ENCODE measurements at regions not wholly inside any gene's neighbourhood (a gene's known extent, or its start where the extent isn't known, plus 50 kb on each side); places are given as distances from the start of the nearest gene placed in this dataset.

DNA sequence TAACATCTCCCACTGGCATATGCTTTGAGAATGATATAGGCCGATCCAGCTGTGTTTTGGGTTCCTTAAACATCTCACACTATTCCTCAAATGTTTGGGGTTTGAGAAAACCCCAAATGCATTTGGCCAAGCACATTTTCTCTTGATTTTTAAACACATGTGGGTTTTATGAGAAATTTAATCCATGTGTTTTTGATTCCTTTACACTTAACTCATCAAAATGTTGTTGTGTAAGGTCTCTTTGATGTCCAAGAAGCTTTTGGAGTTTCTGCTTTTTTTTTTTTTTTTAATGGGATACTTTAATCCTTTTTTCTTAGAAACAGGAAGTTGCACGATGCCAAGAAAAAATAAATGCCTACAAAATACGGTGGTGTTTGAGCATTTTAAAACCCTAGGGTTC, 339.8 kb upstream of the TCF4 start:
- DNase-seq, result no peak
- 46 to 49% methylated on average over 3 of the region's 3 CpGs for WGBS, 2 donors

DNA sequence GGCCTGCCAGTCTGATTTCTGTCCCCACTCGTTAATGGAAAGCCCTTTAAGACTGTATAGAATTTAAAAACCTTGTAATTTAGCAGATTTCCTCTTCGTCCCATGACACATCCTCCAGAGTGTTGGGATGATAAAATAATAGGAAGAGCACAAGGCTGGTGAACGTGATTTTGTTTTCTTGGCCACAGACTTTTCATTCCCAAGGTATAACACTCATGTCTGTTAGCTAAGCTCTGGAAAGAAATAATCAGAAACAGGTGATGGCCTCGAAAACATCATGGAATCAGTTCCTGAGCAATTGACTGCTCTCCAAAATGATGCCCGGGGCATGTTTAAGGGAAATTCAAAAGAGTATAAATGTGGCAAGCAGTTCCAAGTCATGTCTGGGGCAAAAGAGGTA, 337.8 kb upstream of the TCF4 start:
- TF ChIP-seq POLR2AphosphoS5 (IDR thresholded peaks at IDR 0.05) (no peak), POLR2A (IDR thresholded peaks at IDR 0.05) (no peak), EP300 (IDR thresholded peaks at IDR 0.05) (no peak)
- TF ChIP-seq, protein P1, sequence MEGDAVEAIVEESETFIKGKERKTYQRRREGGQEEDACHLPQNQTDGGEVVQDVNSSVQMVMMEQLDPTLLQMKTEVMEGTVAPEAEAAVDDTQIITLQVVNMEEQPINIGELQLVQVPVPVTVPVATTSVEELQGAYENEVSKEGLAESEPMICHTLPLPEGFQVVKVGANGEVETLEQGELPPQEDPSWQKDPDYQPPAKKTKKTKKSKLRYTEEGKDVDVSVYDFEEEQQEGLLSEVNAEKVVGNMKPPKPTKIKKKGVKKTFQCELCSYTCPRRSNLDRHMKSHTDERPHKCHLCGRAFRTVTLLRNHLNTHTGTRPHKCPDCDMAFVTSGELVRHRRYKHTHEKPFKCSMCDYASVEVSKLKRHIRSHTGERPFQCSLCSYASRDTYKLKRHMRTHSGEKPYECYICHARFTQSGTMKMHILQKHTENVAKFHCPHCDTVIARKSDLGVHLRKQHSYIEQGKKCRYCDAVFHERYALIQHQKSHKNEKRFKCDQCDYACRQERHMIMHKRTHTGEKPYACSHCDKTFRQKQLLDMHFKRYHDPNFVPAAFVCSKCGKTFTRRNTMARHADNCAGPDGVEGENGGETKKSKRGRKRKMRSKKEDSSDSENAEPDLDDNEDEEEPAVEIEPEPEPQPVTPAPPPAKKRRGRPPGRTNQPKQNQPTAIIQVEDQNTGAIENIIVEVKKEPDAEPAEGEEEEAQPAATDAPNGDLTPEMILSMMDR (IDR thresholded peaks at IDR 0.05), result no peak
- H3K27me3 ChIP-seq, result no peaks in the 10 kb centered on the region
- no peak for ATAC-seq (ENCODE audit: low FRiP score in 2 of 2)
- H3K4me3 ChIP-seq, result no peak overlapping the region
- no peaks in the 10 kb centered on the region for H3K4me1 ChIP-seq
- H3K36me3 ChIP-seq, result no peaks in the 10 kb centered on the region
- H3K9me3 ChIP-seq, result no peaks in the 10 kb centered on the region
- DNase-seq, result no peak
- H3K27ac ChIP-seq, result no peak overlapping the region
- WGBS, 2 donors, result 87 to 90% methylated on average over 5 of the region's 5 CpGs

More for the DNA sequence above, 339.8 kb upstream of the TCF4 start:
- Histone ChIP-seq H3K27me3 (no peaks in the 10 kb centered on the region), H3K27ac (no peak overlapping the region), H3K4me3 (no peak overlapping the region), H3K36me3 (no peaks in the 10 kb centered on the region), H3K9me3 (no peaks in the 10 kb centered on the region), H3K4me1 (no peaks in the 10 kb centered on the region)
- no peak for ATAC-seq (ENCODE audit: low FRiP score in 2 of 2)
- TF ChIP-seq, protein P1 (IDR thresholded peaks at IDR 0.05), result no peak
- no peak for TF ChIP-seq EP300 (IDR thresholded peaks at IDR 0.05)
- no peak for TF ChIP-seq POLR2A (IDR thresholded peaks at IDR 0.05)
- TF ChIP-seq POLR2AphosphoS5 (IDR thresholded peaks at IDR 0.05), result no peak

DNA sequence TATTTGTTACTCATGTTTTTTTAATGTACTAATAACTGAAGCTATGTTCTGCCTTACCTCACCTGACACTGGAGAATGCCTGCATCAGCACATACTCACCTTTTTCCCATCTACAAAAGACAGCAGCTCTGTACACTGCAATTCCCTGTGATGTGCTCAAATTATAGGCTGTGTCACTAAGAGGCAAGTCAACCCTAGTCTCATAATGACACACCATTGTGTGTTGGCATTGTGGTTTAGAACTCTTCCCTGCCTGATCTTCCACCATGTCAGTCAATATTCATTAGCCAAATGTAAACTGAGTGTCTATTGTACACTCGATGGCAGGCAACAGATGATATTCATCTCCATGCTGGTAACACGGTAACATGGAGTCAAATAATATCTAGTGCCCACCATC, 332.1 kb upstream of the TCF4 start:
- H3K27me3 ChIP-seq, result no peaks in the 10 kb centered on the region
- H3K27ac ChIP-seq, result no peak overlapping the region
- WGBS, 2 donors, result 86 to 91% methylated on average over 2 of the region's 2 CpGs
- DNase-seq (no peak), ATAC-seq (ENCODE audit: low FRiP score in 2 of 2) (no peak)
- no peaks in the 10 kb centered on the region for H3K36me3 ChIP-seq
- no peaks in the 10 kb centered on the region for H3K4me1 ChIP-seq
- no peak overlapping the region for H3K4me3 ChIP-seq
- H3K9me3 ChIP-seq, result no peaks in the 10 kb centered on the region
- no peak for TF ChIP-seq EP300 (IDR thresholded peaks at IDR 0.05)
- no peak for TF ChIP-seq POLR2A (IDR thresholded peaks at IDR 0.05)
- TF ChIP-seq, protein P1 (IDR thresholded peaks at IDR 0.05), result no peak
- TF ChIP-seq POLR2AphosphoS5 (IDR thresholded peaks at IDR 0.05), result no peak

DNA sequence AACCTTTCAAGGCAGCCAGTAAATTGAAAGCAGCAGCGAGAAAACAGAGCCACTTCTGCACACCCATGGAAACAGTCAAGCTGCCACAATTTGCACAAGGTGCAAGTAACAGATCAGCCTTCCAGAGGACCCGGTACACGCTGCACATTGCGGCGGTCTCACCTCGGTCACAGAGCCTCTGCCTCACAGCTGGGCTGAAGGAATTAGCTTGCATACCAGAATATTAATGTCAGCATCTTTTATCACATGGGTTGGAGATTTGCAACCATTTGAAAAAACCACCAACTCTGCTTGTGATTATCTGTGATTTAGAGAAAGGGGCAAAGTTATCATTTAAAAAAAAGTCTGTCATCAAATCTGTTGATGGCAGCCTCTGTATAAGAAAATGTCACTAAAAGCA, 330.5 kb upstream of the TCF4 start:
- Histone ChIP-seq H3K27me3 (no peaks in the 10 kb centered on the region), H3K9me3 (no peaks in the 10 kb centered on the region), H3K4me1 (no peaks in the 10 kb centered on the region), H3K4me3 (no peak overlapping the region), H3K27ac (no peak overlapping the region), H3K36me3 (no peaks in the 10 kb centered on the region)
- ATAC-seq (ENCODE audit: low FRiP score in 2 of 2), result peak in 1 of 2 donors; percentile 34
- no peak for DNase-seq
- TF ChIP-seq EP300 (IDR thresholded peaks at IDR 0.05) (no peak), POLR2A (IDR thresholded peaks at IDR 0.05) (no peak)
- 75 to 88% methylated on average over 6 of the region's 6 CpGs for WGBS, 2 donors

DNA sequence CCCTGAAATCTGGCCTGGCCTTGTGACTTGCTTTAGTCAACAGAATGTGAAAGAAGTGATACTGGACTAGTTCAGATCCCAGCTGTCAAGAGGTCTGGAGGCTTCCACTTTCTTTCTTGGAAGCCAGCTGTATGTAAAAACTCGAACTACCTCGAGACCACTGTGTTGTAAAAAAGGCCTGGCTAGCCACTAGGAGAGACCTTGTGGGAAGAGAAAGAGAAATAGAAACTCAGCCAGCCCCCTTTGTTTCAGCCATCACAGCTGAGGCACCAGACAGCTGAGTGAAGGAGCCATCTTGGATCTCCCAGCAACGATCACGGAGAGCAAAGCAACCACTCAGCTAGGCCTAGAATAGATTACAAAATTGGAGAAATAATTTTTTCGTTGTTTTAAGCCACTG, 324.9 kb upstream of the TCF4 start:
- Histone ChIP-seq H3K27me3 (no peaks in the 10 kb centered on the region), H3K27ac (no peak overlapping the region), H3K4me3 (no peak overlapping the region), H3K4me1 (no peaks in the 10 kb centered on the region), H3K9me3 (no peaks in the 10 kb centered on the region), H3K36me3 (no peaks in the 10 kb centered on the region)
- ATAC-seq (ENCODE audit: low FRiP score in 2 of 2) (no peak), DNase-seq (no peak)
- WGBS, 2 donors, result 87 to 89% methylated on average over 5 of the region's 5 CpGs
- TF ChIP-seq EP300 (IDR thresholded peaks at IDR 0.05) (no peak), POLR2AphosphoS5 (IDR thresholded peaks at IDR 0.05) (no peak), POLR2A (IDR thresholded peaks at IDR 0.05) (no peak)
- TF ChIP-seq, protein P1 (IDR thresholded peaks at IDR 0.05), result no peak
